PFSK-1 (cell line): ENCODE measurements at regions not wholly inside any gene's neighbourhood (a gene's known extent, or its start where the extent isn't known, plus 50 kb on each side); places are given as distances from the start of the nearest gene placed in this dataset.

ENCODE experiments used
- FOXP2 ChIP-seq: optimal IDR thresholded peaks from 2 replicates; pipeline ENCODE3; 2011; ENCODE audit warnings: borderline replicate concordance, control low read depth, inconsistent platforms; ENCODE audit not compliant: insufficient read depth; ENCODE audit errors: extremely low read length, extremely low read depth
- POLR2AphosphoS5 ChIP-seq: IDR thresholded peaks from 2 replicates; pipeline ENCODE4 v1.6.1; 2012; ENCODE audit warnings: low read depth, mild to moderate bottlenecking, control low read depth, low read length, moderate library complexity
- SIN3A ChIP-seq: IDR thresholded peaks from 2 replicates; pipeline ENCODE4 v1.6.1; 2012; ENCODE audit warnings: mild to moderate bottlenecking, low read length, moderate library complexity, borderline replicate concordance; ENCODE audit not compliant: insufficient read depth
- TAF1 ChIP-seq: IDR thresholded peaks from 2 replicates; pipeline ENCODE4 v1.6.1; 2012; ENCODE audit warnings: low read length, control low read depth, borderline replicate concordance; ENCODE audit not compliant: insufficient read depth
- TF ChIP-seq, protein P1 (sequence below), 2 experiments: IDR thresholded peaks; 2 replicates each; pipeline versions ENCODE4 v1.6.1 to v1.8.0; 2011 to 2012; ENCODE audit warnings: low read depth in 2 of 2, low read length in 2 of 2, control low read depth in 1 of 2, inconsistent platforms in 1 of 2, mild to moderate bottlenecking in 1 of 2, moderate library complexity in 1 of 2; ENCODE audit not compliant: insufficient read depth in 1 of 2

DNA sequence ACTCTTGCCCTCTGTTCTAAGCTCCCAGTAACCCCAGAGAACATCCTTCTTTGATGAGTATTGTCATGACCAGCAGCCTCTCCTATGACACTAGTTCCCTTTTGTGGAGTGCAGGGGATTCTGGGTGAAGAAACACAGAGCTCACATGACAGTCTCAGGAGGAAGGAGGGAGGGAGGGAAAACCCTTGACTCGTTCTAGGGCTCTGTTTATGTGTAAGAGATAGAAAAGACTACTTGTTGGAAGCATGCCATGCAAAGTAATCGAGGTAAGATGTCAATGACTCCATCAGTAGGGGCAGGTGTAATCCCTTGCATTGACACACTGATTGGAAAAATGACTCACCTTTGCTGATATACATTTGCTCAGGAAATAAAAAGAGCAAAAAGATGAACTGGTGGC lies 190.2 kb upstream of the ELL2 start:
- TF ChIP-seq, protein P1, sequence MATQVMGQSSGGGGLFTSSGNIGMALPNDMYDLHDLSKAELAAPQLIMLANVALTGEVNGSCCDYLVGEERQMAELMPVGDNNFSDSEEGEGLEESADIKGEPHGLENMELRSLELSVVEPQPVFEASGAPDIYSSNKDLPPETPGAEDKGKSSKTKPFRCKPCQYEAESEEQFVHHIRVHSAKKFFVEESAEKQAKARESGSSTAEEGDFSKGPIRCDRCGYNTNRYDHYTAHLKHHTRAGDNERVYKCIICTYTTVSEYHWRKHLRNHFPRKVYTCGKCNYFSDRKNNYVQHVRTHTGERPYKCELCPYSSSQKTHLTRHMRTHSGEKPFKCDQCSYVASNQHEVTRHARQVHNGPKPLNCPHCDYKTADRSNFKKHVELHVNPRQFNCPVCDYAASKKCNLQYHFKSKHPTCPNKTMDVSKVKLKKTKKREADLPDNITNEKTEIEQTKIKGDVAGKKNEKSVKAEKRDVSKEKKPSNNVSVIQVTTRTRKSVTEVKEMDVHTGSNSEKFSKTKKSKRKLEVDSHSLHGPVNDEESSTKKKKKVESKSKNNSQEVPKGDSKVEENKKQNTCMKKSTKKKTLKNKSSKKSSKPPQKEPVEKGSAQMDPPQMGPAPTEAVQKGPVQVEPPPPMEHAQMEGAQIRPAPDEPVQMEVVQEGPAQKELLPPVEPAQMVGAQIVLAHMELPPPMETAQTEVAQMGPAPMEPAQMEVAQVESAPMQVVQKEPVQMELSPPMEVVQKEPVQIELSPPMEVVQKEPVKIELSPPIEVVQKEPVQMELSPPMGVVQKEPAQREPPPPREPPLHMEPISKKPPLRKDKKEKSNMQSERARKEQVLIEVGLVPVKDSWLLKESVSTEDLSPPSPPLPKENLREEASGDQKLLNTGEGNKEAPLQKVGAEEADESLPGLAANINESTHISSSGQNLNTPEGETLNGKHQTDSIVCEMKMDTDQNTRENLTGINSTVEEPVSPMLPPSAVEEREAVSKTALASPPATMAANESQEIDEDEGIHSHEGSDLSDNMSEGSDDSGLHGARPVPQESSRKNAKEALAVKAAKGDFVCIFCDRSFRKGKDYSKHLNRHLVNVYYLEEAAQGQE (IDR thresholded peaks at IDR 0.05; ENCODE audit: insufficient read depth in 1 of 2, low read depth in 2 of 2, low read length in 2 of 2) = no peak

DNA sequence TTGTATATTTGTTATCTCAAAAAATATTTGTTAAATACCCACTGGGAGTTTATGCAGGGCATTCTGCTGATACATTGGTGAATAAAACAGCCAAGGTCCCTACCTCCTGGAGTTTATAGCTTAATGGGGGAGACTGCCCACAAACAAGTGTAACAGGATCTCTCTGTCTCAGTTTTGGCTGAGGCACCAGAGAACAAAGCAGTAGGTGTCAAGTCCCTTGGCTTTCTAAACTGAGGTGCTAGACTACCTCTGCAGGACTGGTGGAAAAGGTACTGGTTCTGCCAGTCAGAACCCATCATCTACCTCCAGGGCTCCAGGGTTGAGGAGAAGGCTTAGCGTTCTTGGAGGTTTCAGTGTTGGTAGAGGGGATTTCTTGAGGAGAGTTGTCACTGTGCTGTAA lies 188.4 kb upstream of the ELL2 start:
- TF ChIP-seq, protein P1 (IDR thresholded peaks at IDR 0.05; ENCODE audit: insufficient read depth in 1 of 2, low read depth in 2 of 2, low read length in 2 of 2) = no peak
- no peak for TF ChIP-seq SIN3A
- no peak for TF ChIP-seq TAF1
- TF ChIP-seq POLR2AphosphoS5 = no peak
- no peak for TF ChIP-seq FOXP2

DNA sequence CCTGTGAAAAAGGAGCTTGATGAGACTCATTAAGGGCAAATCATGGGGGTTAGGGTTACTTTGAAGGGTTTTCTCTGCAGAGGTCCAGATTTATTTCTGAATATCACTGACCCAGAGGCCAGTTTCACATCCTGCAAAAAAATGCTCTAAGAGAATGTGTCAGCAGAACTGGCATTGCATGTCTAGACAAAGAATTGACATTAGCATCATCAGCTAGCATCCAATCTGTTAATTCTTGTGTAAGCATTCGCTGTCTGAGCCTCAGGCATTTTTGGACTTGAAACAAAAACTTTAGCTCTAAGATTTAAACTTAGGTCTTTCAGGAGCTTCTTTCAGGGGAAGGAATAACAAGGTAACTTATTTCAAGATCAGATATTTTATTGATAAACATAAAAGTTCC lies 187.9 kb upstream of the ELL2 start:
- TF ChIP-seq FOXP2 = no peak
- TF ChIP-seq SIN3A = no peak
- no peak for TF ChIP-seq POLR2AphosphoS5
- no peak for TF ChIP-seq TAF1
- TF ChIP-seq, protein P1 (IDR thresholded peaks at IDR 0.05; ENCODE audit: insufficient read depth in 1 of 2, low read depth in 2 of 2, low read length in 2 of 2) = no peak

DNA sequence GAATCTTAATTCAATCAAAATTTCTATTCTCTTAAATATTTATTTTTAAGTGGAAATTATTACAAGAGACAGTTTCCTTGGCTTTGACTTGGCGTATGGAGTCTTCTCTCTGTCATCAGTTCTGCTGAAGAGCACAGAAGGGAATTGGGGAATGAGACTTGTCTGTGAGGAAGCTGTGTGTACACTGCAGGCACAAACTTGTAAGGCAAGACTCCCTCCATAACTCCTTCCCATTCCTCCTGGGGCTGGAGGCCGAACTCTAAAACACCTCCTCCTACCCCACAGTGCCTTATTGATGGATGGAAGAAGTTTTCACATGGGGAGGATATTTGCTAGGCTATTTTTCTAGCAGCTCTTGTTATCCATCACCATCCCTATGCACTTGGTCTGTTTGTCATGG lies 187.4 kb upstream of the ELL2 start:
- TF ChIP-seq TAF1 (no peak), FOXP2 (no peak), POLR2AphosphoS5 (no peak), SIN3A (no peak)
- TF ChIP-seq, protein P1 (IDR thresholded peaks at IDR 0.05; ENCODE audit: insufficient read depth in 1 of 2, low read depth in 2 of 2, low read length in 2 of 2) = no peak

DNA sequence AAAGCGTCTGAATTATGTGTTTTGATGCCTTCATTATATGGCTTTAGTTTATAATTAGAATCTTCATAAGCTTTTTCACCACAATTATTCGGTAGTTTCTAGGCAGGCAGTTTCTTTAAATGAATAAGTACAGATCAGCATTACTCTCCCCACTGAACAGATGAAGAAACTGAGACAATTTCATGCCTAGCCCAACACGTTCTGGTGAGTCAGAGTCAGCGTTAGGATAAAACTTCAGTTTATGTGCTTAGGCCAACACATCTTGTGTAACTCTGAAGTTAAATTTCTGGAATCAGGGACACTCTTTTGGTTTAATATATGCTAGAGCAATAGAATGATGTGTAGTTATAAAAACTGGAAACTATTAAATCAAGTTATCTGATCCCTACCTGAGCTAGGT lies 186.7 kb upstream of the ELL2 start:
- TF ChIP-seq POLR2AphosphoS5 (no peak), SIN3A (no peak), FOXP2 (no peak), TAF1 (no peak)
- TF ChIP-seq, protein P1 (IDR thresholded peaks at IDR 0.05; ENCODE audit: insufficient read depth in 1 of 2, low read depth in 2 of 2, low read length in 2 of 2) = no peak
